IPS-NIHi7 (cell line): ENCODE measurements at regions not wholly inside any gene's neighbourhood (a gene's known extent, or its start where the extent isn't known, plus 50 kb on each side); places are given as distances from the start of the nearest gene placed in this dataset.

Experiments
- DNase-seq: peaks from one replicate; pipeline ENCODE4 v3.0.0; 2012; ENCODE audit warnings: mixed read lengths; ENCODE audit errors: extremely low spot score

GRCh38 chr15:100812802-100813201 lies 66.8 kb upstream of the ALDH1A3 start:
- no peak for DNase-seq

- no peak for DNase-seq
These were observed 60.7 kb upstream of the ALDH1A3 start for GRCh38 chr15:100818927-100819326.

- DNase-seq, result no peak
These were observed 59.1 kb upstream of the ALDH1A3 start for GRCh38 chr15:100820528-100820927.

- DNase-seq, result no peak
These were observed 58.3 kb upstream of the ALDH1A3 start for GRCh38 chr15:100821327-100821726.

- DNase-seq, result no peak
These were observed 55.4 kb upstream of the ALDH1A3 start for GRCh38 chr15:100824211-100824610.

GRCh38 chr15:100829457-100829856 lies 50.2 kb upstream of the ALDH1A3 start:
- DNase-seq, result no peak
